ENCODE measurements at regions not wholly inside any gene's neighbourhood (a gene's known extent, or its start where the extent isn't known, plus 50 kb on each side); places are given as distances from the start of the nearest gene placed in this dataset.

- no peak overlapping the region for H3K9ac ChIP-seq (ENCODE audit: low read depth, low read length)
- dilution Hi-C loops (cut with HindIII; ENCODE audit: low sequenced_read_pairs, unreplicated experiment) (no loop called here), in situ Hi-C loops (cut with MboI; ENCODE audit: low sequenced_read_pairs) (no loop called here), intact Hi-C loops (cut with micrococcal nuclease) (no loop called here)
- ChIA-PET POLR2A (ENCODE audit: unreplicated experiment) (no interaction called here), CTCF (no interaction called here)
- no peak for ATAC-seq (ENCODE audit: low read depth)
- H3K18ac ChIP-seq (ENCODE audit: low read depth, low read length), result no peak overlapping the region
- H2BK20ac ChIP-seq (ENCODE audit: low read depth, low read length), result no peak overlapping the region
- H3K79me1 ChIP-seq (ENCODE audit: low read depth in 1 of 2, low read length in 2 of 2), result no peaks in the 10 kb centered on the region
- no peak overlapping the region for H3K4ac ChIP-seq (ENCODE audit: low read depth, low read length)
- H3K27ac ChIP-seq (ENCODE audit: insufficient read depth, low read length), result no peak overlapping the region
- no peak overlapping the region for H2AK9ac ChIP-seq (replicated peaks; ENCODE audit: low read depth, low read length, poor library complexity)
- no peak overlapping the region for H4K91ac ChIP-seq (ENCODE audit: insufficient read depth, low read depth, low read length)
- H2BK15ac ChIP-seq (ENCODE audit: low read depth, low read length), result no peak overlapping the region
- H3K56ac ChIP-seq (ENCODE audit: extremely low read depth, insufficient read depth, low read length), result no peak overlapping the region
- H3K4me1 ChIP-seq (ENCODE audit: control insufficient read depth, insufficient read depth, low read length), result no peaks in the 10 kb centered on the region
- no peak overlapping the region for H4K5ac ChIP-seq (ENCODE audit: low read depth, low read length)
- no peak overlapping the region for H2BK5ac ChIP-seq (ENCODE audit: low read depth, low read length, poor library complexity, severe bottlenecking)
- no peaks in the 10 kb centered on the region for H3K27me3 ChIP-seq (ENCODE audit: control insufficient read depth, insufficient read depth, low read length)
- no peak overlapping the region for H3K4me2 ChIP-seq (ENCODE audit: low read depth, low read length)
- no peak for DNase-seq
- H3K14ac ChIP-seq (replicated peaks; ENCODE audit: low read depth, low read length), result no peak overlapping the region
- peaks cover 10% of the 10 kb centered on the region for H3K9me3 ChIP-seq (ENCODE audit: control insufficient read depth, insufficient read depth, low read length)
- no peak overlapping the region for H2AK5ac ChIP-seq (ENCODE audit: low read depth, low read length)
- H3K4me3 ChIP-seq (ENCODE audit: insufficient read depth, low read depth, low read length), result no peak overlapping the region
- no CpG with 5 or more reads among the region's 1 CpG for WGBS, 2 experiments (ENCODE audit: extremely low coverage in 2 of 2, insufficient read length in 1 of 2)
- no peak overlapping the region for H4K8ac ChIP-seq (ENCODE audit: low read depth in 2 of 2, low read length in 2 of 2)
- H2BK120ac ChIP-seq (ENCODE audit: low read depth, low read length), result no peak overlapping the region
- no peak overlapping the region for H3K23ac ChIP-seq (ENCODE audit: low read depth, low read length)
- H4K20me1 ChIP-seq (ENCODE audit: insufficient read depth, low read length), result no peaks in the 10 kb centered on the region
- no peak overlapping the region for H2AFZ ChIP-seq (replicated peaks; ENCODE audit: low read length, poor library complexity)
- no peaks in the 10 kb centered on the region for H3K36me3 ChIP-seq (ENCODE audit: control insufficient read depth, insufficient read depth, low read length)
- BruUV-seq (replicated peaks), result no TSS peak
- TF ChIP-seq SMC3 (IDR thresholded peaks at IDR 0.05; ENCODE audit: low read depth, low read length) (no peak), CTCF (conservative IDR thresholded peaks at IDR 0.05; ENCODE audit: low read depth, low read length) (no peak), RCOR1 (IDR thresholded peaks at IDR 0.05; ENCODE audit: insufficient replicate concordance, low read length) (no peak), BHLHE40 (IDR thresholded peaks at IDR 0.05; ENCODE audit: low read depth, low read length) (no peak)
- no peaks in the 10 kb centered on the region for H3K9me1 ChIP-seq (ENCODE audit: insufficient read depth, low read length)
Measured at GRCh38 chr5:97570242-97570641, 387.2 kb upstream of the RIOK2 start.
